Hindlimb muscle (tissue), 1 donor: ENCODE measurements at regions not wholly inside any gene's neighbourhood (a gene's known extent, or its start where the extent isn't known, plus 50 kb on each side); places are given as distances from the start of the nearest gene placed in this dataset.
A peak's percentile ranks its signal among the peaks of the same experiment; 100 is the strongest.
"Not testable (repeated sequence)": the region's sequence is repeated elsewhere in the genome, so short reads cannot be mapped to it uniquely, and the experiment has no call there.

ENCODE experiments used
- DNase-seq: peaks from one replicate; pipeline ENCODE4 v3.0.0-alpha.2; 2013

GRCh38 chr22:46040471-46041465, 63.8 kb upstream of the WNT7B start:
- no peak for DNase-seq

DNA sequence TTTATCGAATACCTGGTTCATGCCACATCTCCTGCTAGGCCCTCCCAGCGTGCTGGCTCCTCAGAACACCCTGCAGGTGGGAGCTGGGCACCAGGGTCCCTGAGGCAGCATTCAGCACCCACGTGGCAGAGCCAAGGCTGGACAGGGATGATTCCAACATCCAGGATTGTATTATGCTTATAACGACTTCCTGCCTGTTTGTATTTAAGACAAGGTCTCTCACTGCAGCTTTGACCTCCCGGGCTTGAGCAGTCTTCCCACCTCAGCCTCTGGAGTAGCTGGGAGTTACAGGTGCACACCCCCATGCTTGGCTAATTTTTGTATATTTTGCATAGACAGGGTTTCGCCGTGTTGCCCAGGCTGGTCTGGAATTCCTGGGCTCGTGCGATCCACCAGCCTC, 64.7 kb upstream of the WNT7B start:
- DNase-seq = no peak

DNA sequence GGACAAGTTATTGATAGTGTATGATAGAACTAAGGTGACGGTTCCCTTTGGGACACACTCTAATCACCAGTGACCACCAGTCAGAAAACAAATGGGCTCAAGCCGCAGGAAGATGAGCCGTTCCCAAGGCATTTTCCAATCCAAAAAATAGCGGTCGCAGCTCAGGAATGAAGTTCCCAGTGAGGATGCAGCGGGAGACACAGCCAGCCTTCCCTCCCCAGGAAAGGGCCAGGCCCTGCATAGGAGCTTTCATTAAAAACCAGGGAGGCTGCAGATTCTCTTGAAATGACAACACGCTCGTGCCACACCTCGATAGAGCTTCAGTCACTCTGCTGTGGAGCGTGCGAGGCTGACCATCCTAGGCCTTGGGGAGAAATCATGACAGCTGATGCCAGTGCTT, 65.8 kb upstream of the WNT7B start:
- DNase-seq = no peak

- no peak for DNase-seq
Observed at GRCh38 chr22:46043339-46043738, 66.4 kb upstream of the WNT7B start.

- DNase-seq = no peak
Observed at GRCh38 chr22:46043816-46044620, 67.1 kb upstream of the WNT7B start.

GRCh38 chr22:46044621-46045458, 67.9 kb upstream of the WNT7B start:
- DNase-seq = peak; percentile 62

DNA sequence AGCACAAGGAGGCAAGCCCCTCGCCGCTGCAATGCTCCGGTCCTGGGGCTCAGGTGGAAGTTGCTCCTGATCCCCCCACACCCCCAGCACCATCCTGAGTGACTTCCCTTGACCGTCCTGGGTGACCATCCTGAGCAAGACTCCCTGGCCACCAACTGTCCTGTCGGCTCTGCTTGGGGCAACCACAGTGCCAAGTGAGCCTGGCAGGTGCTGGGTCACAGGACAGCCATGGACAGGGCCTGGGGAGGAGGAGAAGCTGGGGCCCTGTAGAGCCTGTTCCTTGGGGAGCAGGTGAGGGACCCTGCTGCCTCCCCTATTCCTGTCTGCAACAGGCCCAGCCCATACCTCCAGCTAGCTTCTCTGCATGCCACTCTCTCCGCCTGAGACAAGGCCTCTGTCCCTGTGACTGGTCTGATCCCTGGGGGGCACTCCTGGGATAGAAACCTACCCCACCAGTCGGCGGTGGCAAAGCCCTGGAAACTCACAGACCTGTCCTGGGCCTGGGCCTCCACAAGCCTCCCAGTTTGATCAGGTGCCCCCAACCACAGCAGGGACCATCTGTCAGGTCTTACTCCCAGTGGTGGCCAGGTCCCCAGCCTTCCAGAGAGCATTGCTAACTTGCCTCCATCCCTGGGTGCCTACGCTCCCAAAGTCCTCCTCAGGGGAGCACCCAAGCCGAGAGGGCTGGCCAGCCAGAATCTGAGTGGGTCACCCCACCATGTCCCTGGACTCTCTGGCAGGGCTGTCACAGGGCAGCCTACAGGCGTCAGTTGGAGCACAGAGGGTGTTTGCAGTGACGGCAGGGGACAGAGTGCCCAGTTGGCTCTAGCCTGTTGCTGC, 68.7 kb upstream of the WNT7B start:
- DNase-seq = no peak

DNA sequence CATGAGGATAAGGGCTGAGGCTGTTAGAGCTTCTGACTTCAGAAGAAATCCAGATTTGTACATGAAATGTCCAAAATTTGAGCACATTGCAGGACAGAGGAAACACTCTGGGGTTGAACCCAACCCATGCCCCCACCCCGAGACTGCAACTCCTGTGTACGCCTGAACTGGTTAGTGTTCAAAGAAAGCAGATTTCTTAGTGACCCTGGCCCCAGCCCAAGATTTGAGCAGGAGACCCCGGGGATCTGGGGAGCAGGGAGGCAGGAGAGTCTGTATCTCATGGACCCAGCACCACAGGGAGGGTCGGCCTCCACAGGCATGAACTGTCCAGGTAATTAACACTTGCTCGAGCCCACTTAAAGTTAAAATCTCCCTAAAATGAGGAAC, 69.3 kb upstream of the WNT7B start:
- no peak for DNase-seq

- no peak for DNase-seq
Observed at GRCh38 chr22:46047226-46047625, 70.3 kb upstream of the WNT7B start.

DNA sequence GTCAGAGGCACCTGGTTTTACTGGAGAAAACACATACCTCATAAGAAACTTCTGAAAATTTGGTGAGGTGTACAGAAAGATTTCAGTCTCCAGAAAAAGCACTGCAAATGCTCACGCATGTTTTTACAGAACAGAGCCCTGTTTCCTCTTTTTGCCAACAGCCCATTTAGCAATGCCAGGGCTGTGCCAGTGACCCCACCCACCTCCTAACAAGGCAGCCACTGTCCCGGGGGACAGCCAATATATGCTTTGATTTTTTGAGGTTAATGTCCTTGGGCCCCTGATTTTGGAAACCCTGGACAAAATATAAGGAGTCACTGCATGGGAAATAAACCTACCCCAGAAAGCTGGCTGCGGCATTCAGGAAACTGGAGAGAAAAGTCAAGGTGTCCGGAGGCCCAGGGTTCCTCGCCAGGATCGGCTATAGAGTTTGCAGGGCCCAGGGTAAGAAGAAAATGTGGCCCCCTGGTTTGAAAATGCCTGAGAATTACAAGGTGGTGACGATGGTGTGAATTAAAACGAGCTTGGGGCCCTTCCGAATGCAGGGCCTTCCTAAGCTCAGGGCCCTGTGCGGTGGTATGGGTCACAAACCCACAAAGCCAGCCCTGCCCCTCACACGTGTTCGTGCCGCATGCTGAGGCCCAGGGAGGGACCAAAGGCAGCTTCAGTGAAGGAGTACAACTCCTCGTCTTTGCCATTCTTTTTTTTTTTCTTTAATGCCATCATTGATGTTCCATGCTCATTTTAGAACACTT, 71.1 kb upstream of the WNT7B start:
- DNase-seq = no peak

- DNase-seq = not testable (repeated sequence)
Observed at GRCh38 chr22:46048661-46049060, 71.7 kb upstream of the WNT7B start.

GRCh38 chr22:46049726-46050450, 72.9 kb upstream of the WNT7B start:
- DNase-seq = no peak

DNA sequence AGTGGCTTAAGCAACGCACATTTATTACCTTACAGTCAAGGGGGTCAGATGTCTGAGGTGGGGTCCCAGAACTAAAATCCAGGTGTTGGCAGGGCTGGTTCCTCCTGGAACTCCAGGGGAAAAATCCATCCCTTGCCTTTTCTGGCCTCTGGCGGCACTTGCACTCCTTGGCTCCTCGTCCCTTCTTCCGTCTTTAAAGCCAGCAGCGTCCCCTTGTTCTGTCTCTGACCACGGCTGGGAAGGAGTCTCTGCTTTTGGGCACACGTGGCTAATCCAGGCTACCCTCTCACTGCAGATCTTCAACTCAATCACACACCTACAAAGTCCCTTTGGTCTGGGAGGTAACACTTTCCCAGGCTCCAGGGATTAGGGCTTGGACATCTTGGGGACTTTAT, 73.5 kb upstream of the WNT7B start:
- no peak for DNase-seq

GRCh38 chr22:46050916-46051614, 74.1 kb upstream of the WNT7B start:
- DNase-seq = no peak

GRCh38 chr22:46051646-46052045, 74.7 kb upstream of the WNT7B start:
- no peak for DNase-seq

DNA sequence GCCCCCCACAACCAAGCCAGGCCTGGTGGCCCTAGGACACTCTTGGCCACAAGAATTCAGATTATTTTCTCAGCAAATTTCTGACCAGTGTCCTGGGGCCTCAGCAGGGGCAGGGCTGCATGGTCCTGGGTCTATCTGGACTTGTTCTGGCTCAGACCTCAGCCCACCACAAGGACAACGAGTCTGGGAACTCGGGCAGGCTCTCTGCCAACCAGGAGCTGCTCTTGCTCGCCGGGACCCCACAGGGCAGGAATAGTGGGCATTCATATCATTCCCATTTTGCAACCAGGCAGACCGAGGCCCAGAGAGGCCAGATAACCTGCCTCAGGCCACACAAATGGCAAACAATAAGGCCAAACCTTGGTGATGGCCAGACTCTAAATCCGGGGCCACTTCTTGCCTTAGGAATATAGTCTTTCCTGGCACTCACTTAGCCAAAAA, 75.4 kb upstream of the WNT7B start:
- no peak for DNase-seq

GRCh38 chr22:46052801-46053562, 76.0 kb upstream of the WNT7B start:
- no peak for DNase-seq

DNA sequence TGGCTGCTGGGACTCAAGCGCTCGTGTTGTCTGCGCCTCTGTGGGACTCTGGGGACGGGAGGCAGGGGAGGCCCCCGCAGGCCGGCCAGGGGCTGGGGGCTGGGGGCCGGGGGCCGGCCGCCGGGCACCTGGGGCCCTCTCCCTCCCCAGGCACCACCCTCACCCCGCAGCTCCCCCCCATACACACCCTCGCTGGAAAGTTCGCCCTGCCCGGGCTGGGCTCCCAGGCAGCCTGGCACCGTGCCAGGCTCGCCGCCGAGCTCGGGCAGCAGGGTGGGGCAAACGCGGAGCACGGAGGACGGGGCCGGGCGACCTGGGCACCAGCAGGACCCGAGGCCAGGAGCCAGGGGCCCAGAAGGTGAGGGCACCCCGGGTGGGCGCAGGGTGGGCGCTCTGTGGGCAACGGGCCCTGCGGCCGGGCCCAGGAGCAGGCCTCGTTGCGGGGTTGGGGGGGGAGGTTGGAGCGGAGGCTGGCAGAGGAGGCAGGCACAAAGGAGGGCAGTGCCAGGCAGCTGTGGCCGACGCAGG, 76.7 kb upstream of the WNT7B start:
- peak; percentile 80 for DNase-seq
